GM21515 (cell line): ENCODE measurements at regions not wholly inside any gene's neighbourhood (a gene's known extent, or its start where the extent isn't known, plus 50 kb on each side); places are given as distances from the start of the nearest gene placed in this dataset.

Source experiments
- ATAC-seq: cut with Tn5 transposase; IDR thresholded peaks from one replicate; pipeline ENCODE4 v1.9.1; 2021; ENCODE audit not compliant: unreplicated experiment

DNA sequence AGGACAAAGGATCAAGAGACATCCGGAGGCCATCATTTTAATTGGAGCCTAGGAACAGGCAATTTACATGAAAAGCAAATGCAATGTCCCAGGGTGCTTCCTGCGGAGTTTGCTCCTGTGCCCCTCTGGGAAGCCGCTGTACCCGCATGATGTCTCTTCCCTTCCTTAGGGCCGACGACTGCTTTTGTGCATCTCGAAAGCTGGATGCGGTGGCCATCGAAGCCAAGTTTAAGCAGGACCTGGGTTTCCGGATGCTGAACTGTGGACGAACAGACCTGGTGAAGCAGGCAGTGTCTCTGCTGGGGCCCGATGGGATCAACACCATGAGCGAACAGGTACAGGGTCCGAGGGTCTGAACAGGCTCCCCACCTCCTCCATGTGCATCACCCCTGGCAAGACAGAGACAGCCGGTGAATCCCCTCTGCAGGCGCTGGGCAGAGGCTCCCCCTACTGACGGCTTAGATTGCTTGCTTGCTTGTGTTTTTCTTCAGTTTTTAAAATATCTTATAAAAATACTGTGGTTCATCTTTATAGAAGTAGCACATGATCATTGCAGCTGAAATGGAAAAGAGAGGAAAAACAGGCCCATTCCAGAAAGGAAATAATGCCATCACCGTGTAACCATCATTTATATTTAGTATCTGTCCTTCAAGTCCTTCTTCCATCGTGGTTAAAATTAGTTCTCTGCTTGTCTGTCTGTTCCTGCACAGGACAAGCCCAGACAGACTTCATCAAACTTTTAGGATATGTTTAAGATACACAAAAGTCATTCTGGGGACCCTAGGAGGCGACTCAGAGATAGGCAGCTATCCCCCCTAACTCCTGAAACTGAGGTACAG, 75.4 kb upstream of the PWP1 start:
- no peak for ATAC-seq

DNA sequence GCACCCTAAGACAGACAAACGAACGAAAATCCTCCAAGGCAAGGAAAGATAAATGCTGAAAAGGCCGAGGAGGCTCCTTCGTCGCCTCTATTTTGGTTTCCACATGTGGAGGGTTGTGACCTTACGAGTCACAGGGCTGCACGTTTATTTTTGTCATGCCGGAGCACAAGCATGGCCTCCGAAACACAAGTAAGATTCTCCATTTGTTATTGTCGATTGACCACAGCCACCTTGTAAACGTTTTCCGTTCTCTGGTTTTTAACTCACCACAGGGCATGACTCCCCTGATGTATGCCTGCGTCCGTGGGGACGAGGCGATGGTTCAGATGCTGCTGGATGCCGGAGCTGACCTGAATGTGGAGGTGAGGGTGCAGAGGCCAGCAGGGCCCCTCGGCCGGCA, 73.1 kb upstream of the PWP1 start:
- ATAC-seq, result no peak

DNA sequence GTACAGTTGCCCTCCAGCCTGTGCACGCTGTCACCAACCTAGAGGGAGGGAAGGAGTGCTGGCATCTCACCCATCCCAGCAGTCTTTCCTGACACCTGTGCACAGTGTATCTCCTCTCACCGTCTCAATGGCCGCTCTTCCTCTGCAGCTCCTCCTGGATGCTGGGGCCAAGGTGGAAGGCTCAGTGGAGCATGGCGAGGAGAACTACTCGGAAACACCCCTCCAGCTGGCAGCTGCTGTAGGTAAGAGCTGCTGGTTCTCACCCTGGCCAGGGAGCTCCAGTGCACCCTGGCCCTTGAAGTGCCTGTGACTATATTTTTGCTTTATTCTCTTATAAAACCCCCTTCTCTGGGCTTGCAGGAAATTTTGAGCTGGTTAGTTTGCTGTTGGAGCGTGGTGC, 68.7 kb upstream of the PWP1 start:
- ATAC-seq, result no peak

DNA sequence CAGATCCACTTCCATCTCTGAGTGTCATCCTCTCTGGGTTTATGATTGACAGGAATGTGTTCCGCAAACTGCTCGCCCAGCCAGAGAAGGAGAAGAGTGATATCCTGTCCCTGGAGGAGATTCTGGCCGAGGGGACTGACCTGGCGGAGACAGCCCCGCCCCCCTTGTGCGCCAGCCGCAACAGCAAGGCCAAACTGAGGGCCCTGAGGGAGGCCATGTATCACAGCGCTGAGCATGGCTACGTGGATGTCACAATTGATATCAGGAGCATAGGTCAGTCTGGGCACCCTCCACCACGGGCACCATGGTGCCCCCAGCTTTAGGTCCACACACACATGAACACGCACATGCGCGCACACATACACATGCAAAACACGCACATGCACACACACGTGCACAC, 67.5 kb upstream of the PWP1 start:
- ATAC-seq, result no peak

DNA sequence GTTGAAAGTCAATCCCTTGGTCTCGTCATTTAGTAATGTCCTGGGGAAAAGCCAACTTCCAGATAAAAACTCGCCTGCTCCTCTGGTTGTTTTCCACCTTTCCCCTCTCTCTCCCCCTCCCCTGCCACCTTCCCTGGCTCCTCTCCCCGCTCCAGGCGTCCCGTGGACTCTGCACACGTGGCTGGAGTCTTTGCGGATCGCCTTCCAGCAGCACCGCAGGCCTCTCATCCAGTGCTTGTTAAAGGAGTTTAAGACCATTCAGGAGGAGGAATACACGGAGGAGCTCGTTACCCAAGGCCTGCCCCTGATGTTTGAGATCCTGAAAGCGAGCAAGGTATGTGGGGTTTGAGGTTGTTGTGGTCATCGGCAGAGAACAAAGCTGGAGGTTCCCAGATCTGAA, 65.8 kb upstream of the PWP1 start:
- ATAC-seq, result no peak

DNA sequence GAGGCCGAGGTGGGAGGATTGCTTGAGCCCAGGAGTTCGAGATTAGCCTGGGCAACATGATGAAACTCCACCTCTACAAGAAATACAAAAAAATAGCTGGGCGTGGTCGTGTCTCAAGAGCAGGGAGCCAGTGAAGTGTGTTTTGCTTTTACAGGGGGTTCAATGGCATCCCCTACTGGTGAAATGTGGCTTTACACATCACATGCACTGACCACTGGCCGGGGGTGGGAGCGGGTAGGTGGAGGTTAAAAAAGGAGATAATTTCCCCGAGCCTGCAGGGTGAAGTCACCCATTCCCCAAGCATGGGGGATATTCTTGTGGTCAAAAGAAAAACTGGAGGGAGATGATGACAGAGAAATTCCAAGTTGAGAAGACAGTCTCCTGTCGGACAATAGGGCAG, 63.6 kb upstream of the PWP1 start:
- no peak for ATAC-seq

DNA sequence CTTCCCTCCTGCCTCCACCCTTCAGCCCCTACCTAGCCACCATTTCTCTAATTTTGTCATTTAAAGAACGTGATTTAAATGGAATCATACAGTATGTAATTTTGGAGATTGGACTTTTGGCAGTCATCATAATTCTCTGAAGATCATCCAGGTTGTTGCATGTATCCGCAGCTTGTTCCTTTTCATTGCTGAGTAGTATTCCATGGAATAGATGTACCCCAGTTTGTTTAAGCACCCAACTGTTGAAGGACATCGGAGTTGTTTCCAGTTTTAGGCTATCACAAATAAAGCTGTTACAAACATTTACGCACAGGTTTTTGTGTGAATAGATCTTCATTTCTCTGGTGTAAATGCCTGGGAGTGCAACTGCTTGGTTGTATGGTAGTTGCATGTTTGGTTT, 61.1 kb upstream of the PWP1 start:
- ATAC-seq, result no peak

DNA sequence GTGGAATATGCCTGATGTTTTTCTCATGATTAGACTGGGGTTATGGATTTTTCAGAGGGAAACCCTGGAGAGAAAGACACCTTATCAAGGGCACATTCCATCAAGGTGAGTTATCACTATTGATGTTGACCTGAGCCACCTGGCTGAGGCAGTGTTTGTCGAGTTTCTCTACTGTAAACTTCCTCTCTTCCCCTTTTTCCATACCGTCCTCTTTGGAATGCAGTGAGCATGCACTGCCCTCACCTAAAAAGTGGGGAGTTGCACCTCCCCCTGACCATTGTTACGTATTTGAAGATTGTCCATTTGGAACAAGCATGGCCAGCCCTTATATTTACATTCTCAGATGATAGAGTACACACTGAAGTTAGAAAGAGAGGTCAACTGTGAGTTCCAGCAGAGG, 53.9 kb upstream of the PWP1 start:
- ATAC-seq, result no peak

DNA sequence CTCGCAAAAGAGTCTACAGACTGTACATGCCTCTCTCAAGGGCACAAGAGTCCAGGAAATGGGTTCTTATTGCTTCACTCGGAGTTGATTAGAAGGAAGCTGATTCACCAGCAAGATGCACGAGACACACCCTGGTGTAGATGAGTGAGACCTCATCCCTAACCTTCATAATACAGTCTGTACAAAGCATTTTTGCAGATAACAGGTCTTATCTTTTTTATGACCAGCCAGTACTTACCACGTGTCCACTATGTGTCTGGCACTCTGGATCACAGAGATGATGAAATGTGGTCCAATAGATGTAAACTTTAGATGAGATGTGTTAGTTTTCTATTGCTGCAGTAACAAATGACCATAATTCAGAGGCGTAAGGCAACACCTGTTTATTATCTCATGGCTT, 53.4 kb upstream of the PWP1 start:
- ATAC-seq, result no peak

DNA sequence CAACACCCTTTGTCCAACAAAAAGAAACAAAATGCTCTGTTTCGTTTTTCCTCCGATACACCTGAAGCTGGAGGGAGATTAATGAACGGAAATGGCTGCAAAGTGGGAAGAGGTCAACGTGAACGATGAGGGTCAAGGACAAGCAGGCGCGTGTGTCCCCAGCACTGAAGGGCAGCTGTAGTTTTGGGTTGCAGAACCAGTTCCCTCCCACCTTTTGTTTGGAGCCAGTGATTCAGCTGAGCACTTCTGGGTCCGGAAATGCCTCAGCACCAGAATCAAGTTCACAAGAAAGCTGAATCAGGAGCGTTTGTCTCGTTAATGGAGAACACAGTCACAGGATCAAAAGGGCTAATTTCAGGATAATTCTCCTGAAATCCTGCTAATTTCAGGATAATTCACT, 51.1 kb upstream of the PWP1 start:
- ATAC-seq, result no peak

DNA sequence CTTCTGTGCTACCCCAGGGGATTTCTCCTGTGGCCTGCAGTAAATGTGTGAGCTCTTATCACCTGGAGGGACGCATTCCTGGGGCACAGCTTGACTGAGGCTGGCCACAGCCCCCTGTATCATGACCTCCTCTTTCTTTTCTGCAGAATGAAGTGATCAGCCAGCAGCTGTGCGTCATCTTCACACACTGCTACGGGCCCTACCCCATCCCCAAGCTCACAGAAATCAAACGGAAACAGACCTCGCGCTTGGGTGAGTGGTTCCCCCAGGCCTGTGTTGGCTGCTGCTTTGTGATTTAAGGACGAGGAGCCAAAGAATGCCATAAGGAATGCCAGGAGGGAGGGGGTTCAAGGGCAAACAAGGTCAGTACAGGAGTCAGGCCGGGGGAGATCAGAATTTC, 50.5 kb upstream of the PWP1 start:
- no peak for ATAC-seq
